OCI-LY7 (cell line): ENCODE measurements at regions not wholly inside any gene's neighbourhood (a gene's known extent, or its start where the extent isn't known, plus 50 kb on each side); places are given as distances from the start of the nearest gene placed in this dataset.

Experiments
- BruUV-seq: library from RNA; stranded (reverse); fragments of 400-500 nt; replicated peaks from 2 replicates; lab custom pipeline; 2021; lab: Mats Ljungman, UMichigan
- CTCF ChIA-PET: fragments of 300-600 bp; sonication (Branson Sonifier 250); formaldehyde crosslinking; loops from one replicate; lab custom pipeline; 2022; ENCODE audit warnings: antibody characterized with exemption; ENCODE audit not compliant: unreplicated experiment; lab: Charles Lee
- POLR2A ChIA-PET: fragments of 300-600 bp; sonication (Branson Sonifier 250); formaldehyde crosslinking; loops from one replicate; lab custom pipeline; 2022; ENCODE audit warnings: antibody characterized with exemption; lab: Charles Lee
- DNase-seq: peaks from one replicate; pipeline ENCODE4 v3.0.0-alpha.2; 2015; ENCODE audit warnings: low spot score
- H2AFZ ChIP-seq: fragments of 200-600 bp; sonication (generic), shearing (Covaris generic); 2 replicates; pipeline ENCODE4 v1.6.1; 2014; ENCODE audit warnings: mild to moderate bottlenecking, antibody characterized with exemption, low read length, moderate library complexity
- H3K27ac ChIP-seq: fragments of 200-600 bp; sonication (generic); 2 replicates; pipeline ENCODE4 v1.5.1; 2014; ENCODE audit warnings: mixed run types, low read depth, mild to moderate bottlenecking, moderate library complexity, low read length, inconsistent platforms; ENCODE audit not compliant: poor library complexity, severe bottlenecking
- H3K36me3 ChIP-seq: fragments of 200-600 bp; sonication (generic); 2 replicates; pipeline ENCODE4 v1.6.1; 2014; ENCODE audit warnings: mild to moderate bottlenecking, antibody characterized with exemption, low read length, moderate library complexity, mixed read lengths; ENCODE audit not compliant: insufficient read depth
- H3K4me1 ChIP-seq: fragments of 200-600 bp; sonication (generic); 2 replicates; pipeline ENCODE4 v1.5.1; 2014; ENCODE audit warnings: mild to moderate bottlenecking, low read length; ENCODE audit not compliant: insufficient read depth, poor library complexity, severe bottlenecking
- H3K4me2 ChIP-seq: fragments of 200-600 bp; sonication (generic); 2 replicates; pipeline ENCODE4 v1.6.1; 2014; ENCODE audit warnings: mild to moderate bottlenecking, low read length
- H3K4me3 ChIP-seq: fragments of 200-600 bp; sonication (generic); 2 replicates; pipeline ENCODE4 v1.5.1; 2014; ENCODE audit warnings: mild to moderate bottlenecking, low read depth, low read length; ENCODE audit not compliant: poor library complexity, severe bottlenecking
- H3K79me2 ChIP-seq: fragments of 200-600 bp; sonication (generic); 2 replicates; pipeline ENCODE4 v1.6.1; 2016; ENCODE audit warnings: low read depth, mild to moderate bottlenecking, low read length, moderate library complexity, mixed read lengths; ENCODE audit not compliant: insufficient read depth
- H3K9me2 ChIP-seq: fragments of 200-600 bp; sonication (generic); 2 replicates; pipeline ENCODE4 v1.6.1; 2016; ENCODE audit warnings: mild to moderate bottlenecking, low read length, mixed read lengths; ENCODE audit not compliant: insufficient read depth
- H3K9me3 ChIP-seq: fragments of 200-600 bp; sonication (generic); 2 replicates; pipeline ENCODE4 v1.6.1; 2014; ENCODE audit warnings: mild to moderate bottlenecking, mixed run types, low read length, mixed read lengths
- H4K20me1 ChIP-seq: fragments of 200-600 bp; sonication (generic); 2 replicates; pipeline ENCODE4 v1.6.1; 2014; ENCODE audit warnings: mild to moderate bottlenecking, antibody characterized with exemption, low read length, moderate library complexity, mixed read lengths; ENCODE audit not compliant: insufficient read depth
- EZH2phosphoT487 ChIP-seq: fragments of 200-600 bp; sonication (generic); IDR thresholded peaks from 2 replicates; pipeline ENCODE4 v1.6.1; 2018; ENCODE audit warnings: low read depth, borderline replicate concordance, mild to moderate bottlenecking, mixed run types, antibody characterized with exemption, low read length, moderate library complexity, mixed read lengths
- intact Hi-C: fragments of 100-400 bp; cut with micrococcal nuclease; formaldehyde crosslinking; loops from one replicate; pipeline ENCODE4 v1.10.0; 2022; ENCODE audit not compliant: unreplicated experiment
- TF ChIP-seq, protein P1 (sequence below): fragments of 200-600 bp; sonication (generic); conservative IDR thresholded peaks from 2 replicates; pipeline ENCODE4 v1.5.1; 2014; ENCODE audit warnings: mild to moderate bottlenecking, antibody characterized with exemption, low read length, moderate library complexity, mixed read lengths

DNA sequence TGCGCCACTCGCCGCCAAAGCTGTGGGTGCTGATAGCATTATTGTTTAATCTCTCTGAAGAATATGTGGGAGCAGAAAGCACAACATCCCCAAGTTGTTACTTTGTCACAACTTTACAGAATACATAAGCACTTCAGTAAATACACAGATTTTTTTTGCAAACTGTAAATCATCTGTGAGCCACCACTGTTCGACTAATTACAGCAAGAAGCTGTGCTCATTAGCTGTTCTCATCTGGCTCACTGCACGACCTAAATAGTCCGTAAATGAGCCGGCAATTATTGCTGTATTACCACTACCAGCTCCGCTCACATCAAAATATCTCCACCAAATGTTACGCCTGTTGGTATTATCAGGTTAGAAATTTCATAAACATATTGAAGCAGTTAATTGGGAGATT lies 228.9 kb upstream of the PRKD1 start:
- DNase-seq, result no peak
- Histone ChIP-seq H3K79me2 (no peaks in the 10 kb centered on the region), H2AFZ (no peak overlapping the region), H4K20me1 (no peaks in the 10 kb centered on the region), H3K4me1 (no peaks in the 10 kb centered on the region), H3K4me2 (no peak overlapping the region), H3K9me3 (no peaks in the 10 kb centered on the region), H3K36me3 (no peaks in the 10 kb centered on the region), H3K9me2 (no peaks in the 10 kb centered on the region), H3K4me3 (no peak overlapping the region), H3K27ac (no peak overlapping the region)
- BruUV-seq, result no TSS peak
- TF ChIP-seq EZH2phosphoT487, result no peak
- TF ChIP-seq, protein P1, sequence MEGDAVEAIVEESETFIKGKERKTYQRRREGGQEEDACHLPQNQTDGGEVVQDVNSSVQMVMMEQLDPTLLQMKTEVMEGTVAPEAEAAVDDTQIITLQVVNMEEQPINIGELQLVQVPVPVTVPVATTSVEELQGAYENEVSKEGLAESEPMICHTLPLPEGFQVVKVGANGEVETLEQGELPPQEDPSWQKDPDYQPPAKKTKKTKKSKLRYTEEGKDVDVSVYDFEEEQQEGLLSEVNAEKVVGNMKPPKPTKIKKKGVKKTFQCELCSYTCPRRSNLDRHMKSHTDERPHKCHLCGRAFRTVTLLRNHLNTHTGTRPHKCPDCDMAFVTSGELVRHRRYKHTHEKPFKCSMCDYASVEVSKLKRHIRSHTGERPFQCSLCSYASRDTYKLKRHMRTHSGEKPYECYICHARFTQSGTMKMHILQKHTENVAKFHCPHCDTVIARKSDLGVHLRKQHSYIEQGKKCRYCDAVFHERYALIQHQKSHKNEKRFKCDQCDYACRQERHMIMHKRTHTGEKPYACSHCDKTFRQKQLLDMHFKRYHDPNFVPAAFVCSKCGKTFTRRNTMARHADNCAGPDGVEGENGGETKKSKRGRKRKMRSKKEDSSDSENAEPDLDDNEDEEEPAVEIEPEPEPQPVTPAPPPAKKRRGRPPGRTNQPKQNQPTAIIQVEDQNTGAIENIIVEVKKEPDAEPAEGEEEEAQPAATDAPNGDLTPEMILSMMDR, result no peak
- ChIA-PET POLR2A (no interaction called here), CTCF (no interaction called here)
- intact Hi-C loops, result no loop called here

DNA sequence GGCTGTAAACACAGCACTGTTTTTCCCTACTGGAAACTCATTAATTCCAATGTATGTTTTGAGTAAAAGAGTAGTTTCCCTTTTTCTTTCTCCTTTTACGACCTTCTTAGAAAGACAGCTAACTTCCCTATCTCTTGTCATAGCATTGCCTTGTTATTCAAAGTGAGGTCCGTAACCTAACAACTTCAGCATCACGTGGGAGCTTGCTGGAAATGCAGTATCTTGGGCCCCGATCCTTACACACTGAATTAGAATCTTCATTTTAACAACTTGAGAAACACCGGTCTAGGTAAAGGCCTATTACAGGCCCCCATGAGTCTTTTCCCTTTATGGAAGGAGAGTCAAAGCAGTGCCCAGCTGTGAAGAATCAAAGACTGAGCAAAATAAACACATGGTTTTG lies 230.7 kb upstream of the PRKD1 start:
- Histone ChIP-seq H3K4me1 (no peaks in the 10 kb centered on the region), H3K4me3 (no peak overlapping the region), H2AFZ (no peak overlapping the region), H3K27ac (no peak overlapping the region), H3K9me2 (no peaks in the 10 kb centered on the region), H4K20me1 (no peaks in the 10 kb centered on the region), H3K9me3 (no peaks in the 10 kb centered on the region), H3K4me2 (no peak overlapping the region), H3K79me2 (no peaks in the 10 kb centered on the region), H3K36me3 (no peaks in the 10 kb centered on the region)
- DNase-seq, result no peak
- ChIA-PET CTCF (no interaction called here), POLR2A (interaction anchor here (0.6 to 0.7 kb wide), 3 partner anchors 16 to 1111 kb away, joined by 3 to 4 read pairs (median 3); no protein-coding TSS in a partner anchor)
- TF ChIP-seq, protein P1, result no peak
- TF ChIP-seq EZH2phosphoT487, result no peak
- intact Hi-C loops, result no loop called here
- BruUV-seq, result no TSS peak

DNA sequence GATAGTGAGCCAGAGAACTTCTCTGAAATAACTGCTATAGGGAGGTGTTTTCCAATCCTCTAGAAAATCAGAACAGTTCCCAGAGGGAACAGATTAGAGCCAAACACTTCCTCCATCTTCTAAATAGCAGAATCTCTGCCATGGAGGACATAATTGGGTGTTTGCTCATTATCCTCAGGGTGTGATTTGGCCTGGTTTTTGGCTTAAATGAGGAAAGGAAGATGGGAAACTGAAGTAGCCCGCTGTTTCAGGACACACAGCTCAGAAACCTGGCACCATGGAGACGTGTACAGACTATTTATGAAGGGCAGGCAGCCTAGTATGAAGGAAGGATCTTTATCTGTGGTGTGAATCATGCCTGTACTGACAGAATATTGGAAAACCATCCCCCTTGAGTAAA lies 231.7 kb upstream of the PRKD1 start:
- H3K9me3 ChIP-seq, result no peaks in the 10 kb centered on the region
- no peak overlapping the region for H2AFZ ChIP-seq
- H3K4me2 ChIP-seq, result no peak overlapping the region
- no peaks in the 10 kb centered on the region for H4K20me1 ChIP-seq
- no peak overlapping the region for H3K27ac ChIP-seq
- ChIA-PET CTCF (no interaction called here), POLR2A (no interaction called here)
- H3K4me1 ChIP-seq, result no peaks in the 10 kb centered on the region
- TF ChIP-seq EZH2phosphoT487, result no peak
- TF ChIP-seq, protein P1, result no peak
- intact Hi-C loops, result no loop called here
- H3K4me3 ChIP-seq, result no peak overlapping the region
- BruUV-seq, result no TSS peak
- no peak for DNase-seq
- no peaks in the 10 kb centered on the region for H3K36me3 ChIP-seq
- no peaks in the 10 kb centered on the region for H3K9me2 ChIP-seq
- H3K79me2 ChIP-seq, result no peaks in the 10 kb centered on the region
